ENCODE measurements at regions not wholly inside any gene's neighbourhood (a gene's known extent, or its start where the extent isn't known, plus 50 kb on each side); places are given as distances from the start of the nearest gene placed in this dataset.

DNA sequence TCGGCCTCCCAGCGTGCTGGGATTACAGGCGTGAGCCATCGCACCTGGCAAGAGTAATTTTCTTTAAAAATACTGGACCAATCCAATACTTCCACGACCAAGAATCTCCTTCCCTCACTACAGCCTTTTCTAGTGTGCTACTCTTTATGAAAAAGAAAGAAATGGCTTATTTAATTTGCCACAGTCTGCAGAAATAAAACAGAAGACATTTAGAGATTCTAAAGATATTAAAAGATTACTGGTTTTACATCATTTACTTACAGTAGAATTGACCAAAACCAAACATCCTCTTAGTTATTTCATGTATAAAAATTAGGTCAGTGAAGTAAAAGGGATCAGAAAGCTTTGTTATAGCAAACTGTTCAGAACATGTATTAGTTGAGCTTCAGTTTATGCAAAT, 679.6 kb downstream of the MAT2B start:
- no peak overlapping the region for H3K27ac ChIP-seq
- TF ChIP-seq, protein P1, sequence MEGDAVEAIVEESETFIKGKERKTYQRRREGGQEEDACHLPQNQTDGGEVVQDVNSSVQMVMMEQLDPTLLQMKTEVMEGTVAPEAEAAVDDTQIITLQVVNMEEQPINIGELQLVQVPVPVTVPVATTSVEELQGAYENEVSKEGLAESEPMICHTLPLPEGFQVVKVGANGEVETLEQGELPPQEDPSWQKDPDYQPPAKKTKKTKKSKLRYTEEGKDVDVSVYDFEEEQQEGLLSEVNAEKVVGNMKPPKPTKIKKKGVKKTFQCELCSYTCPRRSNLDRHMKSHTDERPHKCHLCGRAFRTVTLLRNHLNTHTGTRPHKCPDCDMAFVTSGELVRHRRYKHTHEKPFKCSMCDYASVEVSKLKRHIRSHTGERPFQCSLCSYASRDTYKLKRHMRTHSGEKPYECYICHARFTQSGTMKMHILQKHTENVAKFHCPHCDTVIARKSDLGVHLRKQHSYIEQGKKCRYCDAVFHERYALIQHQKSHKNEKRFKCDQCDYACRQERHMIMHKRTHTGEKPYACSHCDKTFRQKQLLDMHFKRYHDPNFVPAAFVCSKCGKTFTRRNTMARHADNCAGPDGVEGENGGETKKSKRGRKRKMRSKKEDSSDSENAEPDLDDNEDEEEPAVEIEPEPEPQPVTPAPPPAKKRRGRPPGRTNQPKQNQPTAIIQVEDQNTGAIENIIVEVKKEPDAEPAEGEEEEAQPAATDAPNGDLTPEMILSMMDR (conservative IDR thresholded peaks at IDR 0.05), result no peak

DNA sequence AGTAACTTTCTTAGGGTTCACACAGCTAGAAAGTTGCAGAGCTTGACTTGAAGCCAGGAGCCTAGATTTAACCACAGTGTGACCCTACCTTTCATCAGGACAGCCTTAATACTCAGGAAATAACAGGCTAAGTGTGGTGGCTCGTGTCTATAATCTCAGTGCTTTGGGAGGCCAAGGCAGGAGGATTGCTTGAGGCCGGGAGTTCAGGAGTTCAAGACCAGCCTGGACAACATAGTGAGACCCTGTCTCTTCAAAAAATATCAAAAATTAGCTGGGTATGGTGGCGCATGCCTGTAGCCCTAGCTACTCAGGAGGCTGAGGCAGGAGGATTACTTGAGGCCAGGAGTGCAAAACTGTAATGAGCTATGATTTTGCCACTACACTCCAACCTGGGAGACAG, 681.1 kb downstream of the MAT2B start:
- H3K27ac ChIP-seq, result no peak overlapping the region
- TF ChIP-seq, protein P1 (conservative IDR thresholded peaks at IDR 0.05), result no peak

DNA sequence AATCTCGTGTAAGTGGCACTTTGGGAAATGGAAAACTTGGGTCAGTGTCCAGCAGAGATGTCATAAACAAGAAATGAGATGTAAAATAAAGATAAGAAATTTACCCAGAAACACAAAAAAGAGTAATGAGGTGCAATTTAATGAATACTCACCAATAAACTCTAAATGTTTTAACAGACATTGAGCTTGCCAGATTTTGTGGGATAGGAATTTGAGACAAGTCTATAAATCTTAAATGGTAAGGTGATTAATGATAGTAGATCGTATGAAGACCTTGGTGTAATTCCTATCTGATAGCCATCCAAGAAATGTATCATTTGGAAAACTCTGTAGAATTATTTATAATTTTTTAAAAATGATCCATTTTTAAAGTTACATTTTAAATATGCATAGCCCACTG, 682.4 kb downstream of the MAT2B start:
- TF ChIP-seq, protein P1 (conservative IDR thresholded peaks at IDR 0.05), result no peak

DNA sequence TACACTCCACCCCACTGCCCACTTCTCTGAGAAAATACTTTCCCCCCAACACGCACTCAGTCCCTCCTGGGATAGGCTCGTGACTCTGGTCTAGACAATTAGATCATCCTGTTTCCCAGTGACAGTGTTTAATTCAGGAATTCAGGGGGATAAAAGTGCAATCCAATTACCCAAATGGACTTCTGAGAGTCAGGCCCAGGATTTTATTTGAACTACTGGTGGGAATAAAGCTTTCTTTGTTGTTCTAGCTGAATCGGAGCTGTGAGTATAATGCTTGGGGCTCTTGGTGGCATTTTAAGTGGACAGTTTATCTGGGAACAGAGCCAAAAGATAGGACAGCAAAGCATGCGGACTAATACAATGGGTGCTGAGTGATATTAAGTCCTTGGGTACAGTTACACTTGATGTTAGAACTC, 683.3 kb downstream of the MAT2B start:
- H3K27ac ChIP-seq, result no peak overlapping the region
- TF ChIP-seq, protein P1 (conservative IDR thresholded peaks at IDR 0.05), result no peak

More for the DNA sequence above, 682.4 kb downstream of the MAT2B start:
- no peak overlapping the region for H3K27ac ChIP-seq

DNA sequence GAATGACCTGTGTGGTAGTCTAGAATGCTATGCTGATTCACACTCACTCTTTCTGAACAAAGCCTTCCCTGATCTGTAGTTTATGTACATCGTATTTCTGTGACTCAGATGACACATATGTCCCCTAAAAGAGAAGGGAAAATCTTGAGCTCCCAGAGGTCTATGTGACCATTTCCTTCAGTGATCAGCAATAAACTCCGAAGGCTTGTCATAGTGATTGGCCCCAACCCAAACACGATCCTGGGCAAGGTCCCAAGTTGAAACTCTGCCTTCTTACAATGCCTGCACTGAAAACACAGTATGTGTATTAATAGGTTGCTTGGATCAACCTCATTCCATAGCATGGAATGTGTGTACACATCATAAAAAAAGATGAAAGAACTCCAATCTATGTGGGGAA, 685.8 kb downstream of the MAT2B start:
- TF ChIP-seq, protein P1 (conservative IDR thresholded peaks at IDR 0.05), result no peak
- H3K27ac ChIP-seq, result no peak overlapping the region; the same call in 1 of the 2 replicates

DNA sequence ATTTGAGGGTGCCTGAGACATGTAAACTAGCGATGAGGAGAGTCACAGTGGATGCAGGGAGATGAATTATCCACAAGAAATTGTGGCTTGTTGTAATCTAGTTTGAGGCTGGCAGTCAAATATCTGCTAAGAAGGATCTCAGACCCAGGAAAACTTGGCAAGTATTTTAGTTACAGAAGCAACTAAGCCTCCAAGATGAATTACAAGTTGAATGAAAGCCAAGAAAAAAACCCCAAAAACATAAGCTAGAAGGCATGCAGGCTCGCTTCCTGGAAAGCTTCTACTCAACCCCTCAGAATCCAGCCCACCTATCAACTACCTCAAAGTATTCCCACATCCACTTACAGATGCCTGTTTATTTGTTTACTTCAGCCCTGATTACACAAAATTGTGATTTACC, 696.9 kb downstream of the MAT2B start:
- TF ChIP-seq, protein P1 (conservative IDR thresholded peaks at IDR 0.05), result no peak
- H3K27ac ChIP-seq, result no peak overlapping the region

DNA sequence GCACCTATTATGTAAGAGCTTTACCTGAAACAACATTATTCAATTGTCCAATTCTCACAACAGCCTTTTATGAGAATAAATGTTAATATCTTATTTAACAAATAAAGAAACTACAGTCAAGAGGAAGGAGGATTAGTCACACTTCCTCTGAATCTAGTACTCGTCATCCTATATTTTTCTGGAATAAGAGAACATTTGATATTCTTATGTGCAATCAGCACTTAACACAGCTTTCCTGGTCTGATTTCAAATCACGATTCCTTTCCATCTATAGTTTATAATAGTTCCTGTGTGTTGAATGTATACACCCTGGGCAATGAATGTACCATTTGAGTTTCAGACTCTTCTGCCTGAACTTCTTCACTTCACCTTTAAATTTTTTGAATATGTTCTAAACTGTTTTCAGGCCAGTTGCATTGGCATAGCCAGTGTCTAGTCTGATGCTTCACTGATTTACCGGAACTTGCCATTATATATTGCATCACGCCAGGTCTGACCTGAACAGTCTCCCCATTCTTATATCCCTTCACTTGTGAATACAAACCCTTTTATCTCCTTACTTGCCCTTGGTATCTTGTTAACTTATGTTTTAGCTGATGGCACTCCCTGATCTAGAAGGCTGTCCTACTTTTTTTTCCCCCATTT, 698.3 kb downstream of the MAT2B start:
- TF ChIP-seq, protein P1 (conservative IDR thresholded peaks at IDR 0.05), result no peak
- H3K27ac ChIP-seq, result no peak overlapping the region
